GM19397 (cell line): ENCODE measurements at regions not wholly inside any gene's neighbourhood (a gene's known extent, or its start where the extent isn't known, plus 50 kb on each side); places are given as distances from the start of the nearest gene placed in this dataset.
"Not testable (repeated sequence)": the region's sequence is repeated elsewhere in the genome, so short reads cannot be mapped to it uniquely, and the experiment has no call there.

Experiments used
- ATAC-seq: cut with Tn5 transposase; IDR thresholded peaks from one replicate; pipeline ENCODE4 v1.9.1; 2021; ENCODE audit warnings: mild to moderate bottlenecking, moderate library complexity; ENCODE audit not compliant: unreplicated experiment

GRCh38 chr4:73671348-73671747, 51.1 kb upstream of the RASSF6 start:
- not testable (repeated sequence) for ATAC-seq

- no peak for ATAC-seq
These were observed 53.0 kb upstream of the RASSF6 start for GRCh38 chr4:73673286-73673685.

GRCh38 chr4:73674451-73674919, 54.2 kb upstream of the RASSF6 start:
- ATAC-seq = no peak

GRCh38 chr4:73675623-73676022, 55.4 kb upstream of the RASSF6 start:
- no peak for ATAC-seq

- no peak for ATAC-seq
These were observed 55.9 kb upstream of the RASSF6 start for GRCh38 chr4:73676136-73676535.

- peak; percentile 95 for ATAC-seq
These were observed 56.7 kb upstream of the RASSF6 start for GRCh38 chr4:73676861-73677323.

GRCh38 chr4:73679836-73680235, 59.6 kb upstream of the RASSF6 start:
- ATAC-seq = no peak

GRCh38 chr4:73681776-73682175, 58.6 kb upstream of the CXCL8 start:
- ATAC-seq = no peak

- ATAC-seq = no peak
These were observed 57.9 kb upstream of the CXCL8 start for GRCh38 chr4:73682508-73682907.

GRCh38 chr4:73683033-73683432, 57.3 kb upstream of the CXCL8 start:
- no peak for ATAC-seq

- no peak for ATAC-seq
These were observed 56.9 kb upstream of the CXCL8 start for GRCh38 chr4:73683456-73683855.

GRCh38 chr4:73684097-73684496, 56.3 kb upstream of the CXCL8 start:
- no peak for ATAC-seq

GRCh38 chr4:73685052-73685451, 55.3 kb upstream of the CXCL8 start:
- no peak for ATAC-seq

GRCh38 chr4:73687421-73687820, 52.9 kb upstream of the CXCL8 start:
- no peak for ATAC-seq

GRCh38 chr4:73690051-73690738, 50.2 kb upstream of the CXCL8 start:
- ATAC-seq = no peak
